ENCODE measurements at regions not wholly inside any gene's neighbourhood (a gene's known extent, or its start where the extent isn't known, plus 50 kb on each side); places are given as distances from the start of the nearest gene placed in this dataset.

DNA sequence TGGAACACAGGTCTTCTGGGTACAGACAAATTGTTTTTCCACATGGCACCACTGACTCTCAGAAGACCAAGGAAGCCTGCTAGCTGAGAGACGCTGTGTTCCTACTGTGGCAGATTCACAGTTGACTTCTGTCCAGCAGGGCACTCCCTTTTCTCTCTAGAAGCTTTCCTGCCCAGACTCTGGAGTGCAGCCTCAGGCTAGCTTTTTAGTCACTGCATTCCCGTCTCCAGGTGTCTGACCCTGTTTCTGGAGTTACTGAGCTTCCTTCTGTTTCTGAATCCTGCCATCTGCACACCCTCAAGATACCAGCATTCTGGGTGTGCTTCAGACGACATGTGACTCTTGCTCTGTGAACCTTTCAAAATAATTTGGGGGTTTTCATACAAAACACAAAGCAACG lies 125.1 kb downstream of the TMEM200C start:
- TF ChIP-seq POLR2AphosphoS5 (IDR thresholded peaks at IDR 0.05), result no peak
- TF ChIP-seq POLR2A (IDR thresholded peaks at IDR 0.05), result no peak
- TF ChIP-seq CTCF (IDR thresholded peaks at IDR 0.05), result no peak
- no peak for TF ChIP-seq EP300 (IDR thresholded peaks at IDR 0.05)
- WGBS, 2 donors, result 58 to 61% methylated on average over 4 of the region's 4 CpGs
- no peak for ATAC-seq (ENCODE audit: low FRiP score in 2 of 2)
- H3K27ac ChIP-seq, result no peak overlapping the region
- H3K36me3 ChIP-seq, result no peaks in the 10 kb centered on the region
- DNase-seq, result no peak
- H3K4me3 ChIP-seq, result no peak overlapping the region
- H3K9me3 ChIP-seq, result no peaks in the 10 kb centered on the region
- H3K27me3 ChIP-seq, result no peaks in the 10 kb centered on the region
- no peaks in the 10 kb centered on the region for H3K4me1 ChIP-seq

DNA sequence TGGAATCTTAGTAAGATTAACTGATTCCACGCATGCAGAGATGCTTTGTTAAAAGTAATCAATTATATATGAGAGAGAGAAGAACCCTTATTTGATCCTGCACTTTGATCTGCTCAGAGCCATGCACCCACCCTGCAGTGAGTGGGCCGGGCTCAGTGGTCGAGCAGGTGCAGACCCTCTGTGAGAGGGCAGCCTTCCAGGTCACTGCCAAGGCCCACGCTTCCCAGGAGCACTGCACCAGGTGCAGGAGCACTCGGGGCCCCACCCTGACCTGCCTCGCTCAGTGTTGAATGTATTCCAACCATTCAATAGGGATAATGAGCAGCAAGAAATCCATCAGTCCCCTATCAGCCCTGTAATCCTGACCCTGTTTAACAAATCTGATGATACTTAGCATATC lies 126.9 kb downstream of the TMEM200C start:
- WGBS, 2 donors, result 72 to 81% methylated on average over 6 of the region's 6 CpGs
- peak in 1 of 2 donors; percentile 37 for DNase-seq
- H3K4me1 ChIP-seq, result no peaks in the 10 kb centered on the region
- H3K27ac ChIP-seq, result no peak overlapping the region
- no peak for TF ChIP-seq POLR2AphosphoS5 (IDR thresholded peaks at IDR 0.05)
- H3K27me3 ChIP-seq, result no peaks in the 10 kb centered on the region
- H3K4me3 ChIP-seq, result no peak overlapping the region
- no peaks in the 10 kb centered on the region for H3K9me3 ChIP-seq
- no peaks in the 10 kb centered on the region for H3K36me3 ChIP-seq
- ATAC-seq (ENCODE audit: low FRiP score in 2 of 2), result no peak

- H3K9me3 ChIP-seq, result no peaks in the 10 kb centered on the region
- DNase-seq (no peak), ATAC-seq (ENCODE audit: low FRiP score in 2 of 2) (no peak)
- H3K36me3 ChIP-seq, result no peaks in the 10 kb centered on the region
- H3K27ac ChIP-seq, result no peak overlapping the region
- TF ChIP-seq CTCF (IDR thresholded peaks at IDR 0.05) (no peak), POLR2AphosphoS5 (IDR thresholded peaks at IDR 0.05) (no peak), EP300 (IDR thresholded peaks at IDR 0.05) (no peak), POLR2A (IDR thresholded peaks at IDR 0.05) (no peak)
- H3K27me3 ChIP-seq, result no peaks in the 10 kb centered on the region
- H3K4me1 ChIP-seq, result no peaks in the 10 kb centered on the region
- WGBS, 2 donors, result 24 to 25% methylated on average over 4 of the region's 4 CpGs
- H3K4me3 ChIP-seq, result no peak overlapping the region
Observed at GRCh38 chr18:5759194-5759593, 136.1 kb downstream of the TMEM200C start.

GRCh38 chr18:5756823-5757222 lies 138.5 kb downstream of the TMEM200C start:
- no peaks in the 10 kb centered on the region for H3K36me3 ChIP-seq
- no peak overlapping the region for H3K27ac ChIP-seq
- DNase-seq (no peak), ATAC-seq (ENCODE audit: low FRiP score in 2 of 2) (no peak)
- H3K4me1 ChIP-seq, result no peaks in the 10 kb centered on the region
- H3K27me3 ChIP-seq, result no peaks in the 10 kb centered on the region
- no peak for TF ChIP-seq POLR2AphosphoS5 (IDR thresholded peaks at IDR 0.05)
- no peak for TF ChIP-seq CTCF (IDR thresholded peaks at IDR 0.05)
- TF ChIP-seq POLR2A (IDR thresholded peaks at IDR 0.05), result no peak
- no peak for TF ChIP-seq EP300 (IDR thresholded peaks at IDR 0.05)
- no peak overlapping the region for H3K4me3 ChIP-seq
- WGBS, 2 donors, result 77 to 92% methylated on average over 6 of the region's 6 CpGs
- no peaks in the 10 kb centered on the region for H3K9me3 ChIP-seq

- Histone ChIP-seq H3K36me3 (no peaks in the 10 kb centered on the region), H3K9me3 (no peaks in the 10 kb centered on the region), H3K27me3 (no peaks in the 10 kb centered on the region), H3K4me1 (no peaks in the 10 kb centered on the region), H3K4me3 (no peak overlapping the region), H3K27ac (no peak overlapping the region)
- no peak for DNase-seq
- 64 to 76% methylated on average over 1 of the region's 1 CpG for WGBS, 2 donors
- ATAC-seq (ENCODE audit: low FRiP score in 2 of 2), result no peak
- TF ChIP-seq POLR2AphosphoS5 (IDR thresholded peaks at IDR 0.05) (no peak), CTCF (IDR thresholded peaks at IDR 0.05) (no peak), POLR2A (IDR thresholded peaks at IDR 0.05) (no peak), EP300 (IDR thresholded peaks at IDR 0.05) (no peak)
Observed at GRCh38 chr18:5747678-5748077, 147.6 kb downstream of the TMEM200C start.

All from upper lobe of left lung (tissue), 6 donors.